ENCODE measurements at regions not wholly inside any gene's neighbourhood (a gene's known extent, or its start where the extent isn't known, plus 50 kb on each side); places are given as distances from the start of the nearest gene placed in this dataset.

GRCh38 chr9:1273859-1274258 is 223.7 kb downstream of the DMRT2 start:
- TF ChIP-seq POLR2AphosphoS5 (IDR thresholded peaks at IDR 0.05) (no peak), CTCF (IDR thresholded peaks at IDR 0.05) (no peak)

Data from stomach (tissue), 4 donors.